IMR-90 (cell line): ENCODE measurements at regions not wholly inside any gene's neighbourhood (a gene's known extent, or its start where the extent isn't known, plus 50 kb on each side); places are given as distances from the start of the nearest gene placed in this dataset.
A peak's percentile ranks its signal among the peaks of the same experiment; 100 is the strongest.

Experiments
- ATAC-seq: fragments of 200-7000 bp; cut with Tn5 transposase; 2 replicates; pipeline ENCODE4 v1.9.1; 2020; ENCODE audit warnings: low read depth, mild to moderate bottlenecking, moderate library complexity
- BruUV-seq: library from RNA; stranded (reverse); fragments of 400-500 nt; replicated peaks from 2 replicates; lab custom pipeline; 2021; lab: Mats Ljungman, UMichigan
- CTCF ChIA-PET: fragments of 300-600 bp; formaldehyde crosslinking; extraction: SDS; loops from one replicate; lab custom pipeline; 2021; ENCODE audit warnings: antibody characterized with exemption; lab: Yijun Ruan, JAX
- POLR2A ChIA-PET: fragments of 300-600 bp; sonication (Branson Sonifier 250); formaldehyde crosslinking; loops from one replicate; lab custom pipeline; 2022; ENCODE audit warnings: antibody characterized with exemption; ENCODE audit not compliant: unreplicated experiment; lab: Charles Lee
- DNase-seq: peaks from one replicate; pipeline ENCODE4 v3.0.0; 2013
- H2AFZ ChIP-seq: replicated peaks from 2 replicates; pipeline ENCODE3; 2013; ENCODE audit warnings: low read length, mild to moderate bottlenecking; ENCODE audit not compliant: poor library complexity
- H2AK5ac ChIP-seq: 2 replicates; pipeline ENCODE4 v1.6.1; 2013; ENCODE audit warnings: low read depth, low read length, inconsistent platforms
- H2AK9ac ChIP-seq: replicated peaks from 2 replicates; pipeline ENCODE3; 2013; ENCODE audit warnings: mild to moderate bottlenecking, low read depth, low read length, moderate library complexity; ENCODE audit not compliant: poor library complexity
- H2BK120ac ChIP-seq: 2 replicates; pipeline ENCODE4 v1.6.1; 2013; ENCODE audit warnings: low read depth, low read length, inconsistent platforms
- H2BK15ac ChIP-seq: 3 replicates; pipeline ENCODE4 v1.6.1; 2013; ENCODE audit warnings: low read depth, low read length, inconsistent platforms
- H2BK20ac ChIP-seq: 2 replicates; pipeline ENCODE4 v1.6.1; 2013; ENCODE audit warnings: low read depth, mild to moderate bottlenecking, inconsistent platforms, low read length, moderate library complexity
- H2BK5ac ChIP-seq: 2 replicates; pipeline ENCODE4 v1.6.1; 2013; ENCODE audit warnings: mild to moderate bottlenecking, low read depth, low read length, inconsistent platforms; ENCODE audit not compliant: poor library complexity, severe bottlenecking
- H3K14ac ChIP-seq: replicated peaks from 2 replicates; pipeline ENCODE4 v1.6.1; 2013; ENCODE audit warnings: low read depth, low read length, inconsistent platforms
- H3K18ac ChIP-seq: 2 replicates; pipeline ENCODE4 v1.6.1; 2013; ENCODE audit warnings: low read depth, low read length, control low read depth
- H3K23ac ChIP-seq: 2 replicates; pipeline ENCODE4 v1.6.1; 2013; ENCODE audit warnings: low read depth, low read length, inconsistent platforms
- H3K27ac ChIP-seq: 2 replicates; pipeline ENCODE4 v1.5.1; 2013; ENCODE audit warnings: mild to moderate bottlenecking, control low read depth, low read length; ENCODE audit not compliant: insufficient read depth
- H3K27me3 ChIP-seq: 2 replicates; pipeline ENCODE4 v1.6.1; 2013; ENCODE audit warnings: low read length; ENCODE audit not compliant: control insufficient read depth, insufficient read depth
- H3K36me3 ChIP-seq: 2 replicates; pipeline ENCODE4 v1.6.1; 2013; ENCODE audit warnings: low read length, mixed read lengths; ENCODE audit not compliant: control insufficient read depth, insufficient read depth
- H3K4ac ChIP-seq: 2 replicates; pipeline ENCODE4 v1.6.1; 2013; ENCODE audit warnings: low read depth, low read length, inconsistent platforms
- H3K4me1 ChIP-seq: 2 replicates; pipeline ENCODE4 v1.6.1; 2013; ENCODE audit warnings: low read length, mixed read lengths; ENCODE audit not compliant: control insufficient read depth, insufficient read depth
- H3K4me2 ChIP-seq: 2 replicates; pipeline ENCODE4 v1.6.1; 2013; ENCODE audit warnings: low read depth, mild to moderate bottlenecking, control low read depth, low read length, moderate library complexity
- H3K4me3 ChIP-seq: 2 replicates; pipeline ENCODE4 v1.5.1; 2013; ENCODE audit warnings: low read depth, mild to moderate bottlenecking, control low read depth, low read length, moderate library complexity; ENCODE audit not compliant: insufficient read depth
- H3K56ac ChIP-seq: 2 replicates; pipeline ENCODE4 v1.6.1; 2013; ENCODE audit warnings: low read length, inconsistent platforms; ENCODE audit not compliant: insufficient read depth; ENCODE audit errors: extremely low read depth
- H3K79me1 ChIP-seq, 2 experiments: 2 replicates each; pipeline ENCODE4 v1.6.1; 2013; ENCODE audit warnings: low read length in 2 of 2, inconsistent platforms in 1 of 2, low read depth in 1 of 2
- H3K9ac ChIP-seq: 2 replicates; pipeline ENCODE4 v1.6.1; 2013; ENCODE audit warnings: low read depth, low read length, control low read depth
- H3K9me1 ChIP-seq: 2 replicates; pipeline ENCODE4 v1.6.1; 2013; ENCODE audit warnings: low read length, inconsistent platforms; ENCODE audit not compliant: insufficient read depth
- H3K9me3 ChIP-seq: 2 replicates; pipeline ENCODE4 v1.6.1; 2013; ENCODE audit warnings: low read length; ENCODE audit not compliant: control insufficient read depth, insufficient read depth
- H4K20me1 ChIP-seq: 2 replicates; pipeline ENCODE4 v1.6.1; 2013; ENCODE audit warnings: low read length, inconsistent platforms; ENCODE audit not compliant: insufficient read depth
- H4K5ac ChIP-seq: 2 replicates; pipeline ENCODE4 v1.6.1; 2013; ENCODE audit warnings: mild to moderate bottlenecking, low read depth, low read length, control low read depth
- H4K8ac ChIP-seq, 2 experiments: 2 replicates each; pipeline ENCODE4 v1.6.1; 2013; ENCODE audit warnings: low read depth in 2 of 2, low read length in 2 of 2, control low read depth in 1 of 2, inconsistent platforms in 1 of 2
- H4K91ac ChIP-seq: 2 replicates; pipeline ENCODE4 v1.6.1; 2013; ENCODE audit warnings: low read depth, low read length, inconsistent platforms; ENCODE audit not compliant: insufficient read depth
- BHLHE40 ChIP-seq: fragments of 150-350 bp; IDR thresholded peaks from 2 replicates; pipeline ENCODE4 v1.6.1; 2016; ENCODE audit warnings: mild to moderate bottlenecking, low read depth, low read length
- CHD1 ChIP-seq: IDR thresholded peaks from 2 replicates; pipeline ENCODE4 v1.6.1; 2012; ENCODE audit warnings: low read depth, low read length, improper control_type of control experiment
- FOS ChIP-seq: fragments of 150-350 bp; IDR thresholded peaks from 2 replicates; pipeline ENCODE4 v1.6.1; 2016; ENCODE audit warnings: low read depth, low read length
- MAZ ChIP-seq: IDR thresholded peaks from 2 replicates; pipeline ENCODE4 v1.6.1; 2012; ENCODE audit warnings: low read depth, mild to moderate bottlenecking, low read length, improper control_type of control experiment, moderate library complexity, borderline replicate concordance
- RAD21 ChIP-seq: IDR thresholded peaks from 2 replicates; pipeline ENCODE4 v1.6.1; 2012; ENCODE audit warnings: low read length, improper control_type of control experiment
- RCOR1 ChIP-seq: IDR thresholded peaks from 2 replicates; pipeline ENCODE4 v1.6.1; 2012; ENCODE audit warnings: mild to moderate bottlenecking, low read length, improper control_type of control experiment; ENCODE audit not compliant: insufficient replicate concordance
- SMC3 ChIP-seq: fragments of 150-350 bp; IDR thresholded peaks from 2 replicates; pipeline ENCODE4 v1.6.1; 2016; ENCODE audit warnings: low read depth, mild to moderate bottlenecking, antibody characterized with exemption, low read length, moderate library complexity
- WGBS, 2 experiments: methylation state at CpG; one replicate each; pipeline versions ENCODE4 v1.1.5 to v1.1.7; 2013; ENCODE audit warnings: missing lambda C conversion rate in 2 of 2; ENCODE audit not compliant: insufficient read length in 1 of 2; ENCODE audit errors: extremely low coverage in 2 of 2; 5-methylcytosine and 5-hydroxymethylcytosine counted together
- dilution Hi-C: fragments of 300-500 bp; cut with HindIII; formaldehyde crosslinking; loops from one replicate; pipeline ENCODE4 v1.14.3; 2018; ENCODE audit warnings: low sequenced_read_pairs; ENCODE audit not compliant: unreplicated experiment
- in situ Hi-C: fragments of 300-500 bp; cut with MboI; formaldehyde crosslinking; loops from 3 replicates; pipeline ENCODE4 v1.14.3; 2019; ENCODE audit warnings: low sequenced_read_pairs, inconsistent platforms, mixed read lengths
- intact Hi-C: fragments of 100-400 bp; cut with micrococcal nuclease; formaldehyde crosslinking; loops from 2 replicates; pipeline ENCODE4 v1.10.0; 2022
- TF ChIP-seq, protein P1 (sequence below): conservative IDR thresholded peaks from 2 replicates; pipeline ENCODE4 v1.5.1; 2012; ENCODE audit warnings: mild to moderate bottlenecking, low read depth, low read length, improper control_type of control experiment
- TF ChIP-seq, protein P2 (sequence below): fragments of 150-350 bp; IDR thresholded peaks from 2 replicates; pipeline ENCODE4 v1.6.1; 2016; ENCODE audit warnings: low read depth, mild to moderate bottlenecking, low read length, moderate library complexity, borderline replicate concordance

GRCh38 chr1:238468068-238468467 is 577.3 kb upstream of the ZP4 start:
- no peak overlapping the region for H3K56ac ChIP-seq
- H3K4me3 ChIP-seq, result no peak overlapping the region
- no peak overlapping the region for H4K91ac ChIP-seq
- no peaks in the 10 kb centered on the region for H3K27me3 ChIP-seq
- no peak overlapping the region; the same call in 1 of the 2 replicates for H3K18ac ChIP-seq
- no TSS peak for BruUV-seq
- H3K27ac ChIP-seq, result no peak overlapping the region
- ATAC-seq, result no peak
- H3K23ac ChIP-seq, result no peak overlapping the region
- H4K8ac ChIP-seq, result no peak overlapping the region
- H3K9me1 ChIP-seq, result no peaks in the 10 kb centered on the region
- H2BK15ac ChIP-seq, result no peak overlapping the region; the same call in 2 of the 3 replicates
- H4K20me1 ChIP-seq, result no peaks in the 10 kb centered on the region
- no peak overlapping the region for H2BK120ac ChIP-seq
- H3K14ac ChIP-seq, result no peak overlapping the region
- H2BK20ac ChIP-seq, result no peak overlapping the region
- H3K79me1 ChIP-seq, result no peaks in the 10 kb centered on the region
- TF ChIP-seq, protein P1, sequence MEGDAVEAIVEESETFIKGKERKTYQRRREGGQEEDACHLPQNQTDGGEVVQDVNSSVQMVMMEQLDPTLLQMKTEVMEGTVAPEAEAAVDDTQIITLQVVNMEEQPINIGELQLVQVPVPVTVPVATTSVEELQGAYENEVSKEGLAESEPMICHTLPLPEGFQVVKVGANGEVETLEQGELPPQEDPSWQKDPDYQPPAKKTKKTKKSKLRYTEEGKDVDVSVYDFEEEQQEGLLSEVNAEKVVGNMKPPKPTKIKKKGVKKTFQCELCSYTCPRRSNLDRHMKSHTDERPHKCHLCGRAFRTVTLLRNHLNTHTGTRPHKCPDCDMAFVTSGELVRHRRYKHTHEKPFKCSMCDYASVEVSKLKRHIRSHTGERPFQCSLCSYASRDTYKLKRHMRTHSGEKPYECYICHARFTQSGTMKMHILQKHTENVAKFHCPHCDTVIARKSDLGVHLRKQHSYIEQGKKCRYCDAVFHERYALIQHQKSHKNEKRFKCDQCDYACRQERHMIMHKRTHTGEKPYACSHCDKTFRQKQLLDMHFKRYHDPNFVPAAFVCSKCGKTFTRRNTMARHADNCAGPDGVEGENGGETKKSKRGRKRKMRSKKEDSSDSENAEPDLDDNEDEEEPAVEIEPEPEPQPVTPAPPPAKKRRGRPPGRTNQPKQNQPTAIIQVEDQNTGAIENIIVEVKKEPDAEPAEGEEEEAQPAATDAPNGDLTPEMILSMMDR, result no peak
- TF ChIP-seq RCOR1 (no peak), MAZ (no peak), CHD1 (no peak), FOS (no peak), RAD21 (no peak), BHLHE40 (no peak), SMC3 (no peak)
- TF ChIP-seq, protein P2, sequence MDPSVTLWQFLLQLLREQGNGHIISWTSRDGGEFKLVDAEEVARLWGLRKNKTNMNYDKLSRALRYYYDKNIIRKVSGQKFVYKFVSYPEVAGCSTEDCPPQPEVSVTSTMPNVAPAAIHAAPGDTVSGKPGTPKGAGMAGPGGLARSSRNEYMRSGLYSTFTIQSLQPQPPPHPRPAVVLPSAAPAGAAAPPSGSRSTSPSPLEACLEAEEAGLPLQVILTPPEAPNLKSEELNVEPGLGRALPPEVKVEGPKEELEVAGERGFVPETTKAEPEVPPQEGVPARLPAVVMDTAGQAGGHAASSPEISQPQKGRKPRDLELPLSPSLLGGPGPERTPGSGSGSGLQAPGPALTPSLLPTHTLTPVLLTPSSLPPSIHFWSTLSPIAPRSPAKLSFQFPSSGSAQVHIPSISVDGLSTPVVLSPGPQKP, result no peak
- 0 out of 2 replicates have a peak overlapping the region, but pooled peaks have one; percentile 40 for H2AK5ac ChIP-seq
- H3K4ac ChIP-seq, result no peak overlapping the region
- in situ Hi-C loops, result no loop called here
- H2BK5ac ChIP-seq, result no peak overlapping the region
- POLR2A ChIA-PET, result no interaction called here
- intact Hi-C loops, result no loop called here
- WGBS, 2 experiments, result no CpG with 5 or more reads among the region's 6 CpGs
- no peak overlapping the region for H2AFZ ChIP-seq
- H2AK9ac ChIP-seq, result no peak overlapping the region
- CTCF ChIA-PET, result no interaction called here
- H3K36me3 ChIP-seq, result no peaks in the 10 kb centered on the region
- H3K9me3 ChIP-seq, result no peaks in the 10 kb centered on the region
- H3K9ac ChIP-seq, result no peak overlapping the region
- H4K5ac ChIP-seq, result peak overlapping the region; percentile 48; the same call in 1 of the 2 replicates
- dilution Hi-C loops, result no loop called here
- H3K4me2 ChIP-seq, result no peak overlapping the region
- DNase-seq, result peak; percentile 4
- H3K4me1 ChIP-seq, result no peaks in the 10 kb centered on the region
